CD14-positive monocyte (primary cell): ENCODE measurements at regions not wholly inside any gene's neighbourhood (a gene's known extent, or its start where the extent isn't known, plus 50 kb on each side); places are given as distances from the start of the nearest gene placed in this dataset.
"Not testable (repeated sequence)": the region's sequence is repeated elsewhere in the genome, so short reads cannot be mapped to it uniquely, and the experiment has no call there.

Experiments used
- DNase-seq, 3 donors: peaks; one replicate each; pipeline ENCODE4 v3.0.0-alpha.2; 2011 to 2022
- H2AFZ ChIP-seq: 2 replicates; pipeline ENCODE4 v1.6.0; 2012; ENCODE audit warnings: mild to moderate bottlenecking, low read depth, low read length, inconsistent platforms; ENCODE audit not compliant: insufficient read depth, poor library complexity, severe bottlenecking
- H3K27ac ChIP-seq, 2 donors: 1 replicate in 1 of 2; 2 replicates in 1 of 2; pipeline ENCODE4 v1.5.1; 2012 to 2013; ENCODE audit warnings: low read length in 2 of 2, control low read depth in 1 of 2, inconsistent platforms in 1 of 2, low read depth in 1 of 2, mild to moderate bottlenecking in 1 of 2
- H3K27me3 ChIP-seq, 2 donors: one replicate each; pipeline versions ENCODE4 v1.6.0 to v1.6.1; 2011 to 2013; ENCODE audit warnings: low read length in 2 of 2; ENCODE audit not compliant: control insufficient read depth in 2 of 2, insufficient read depth in 2 of 2
- H3K36me3 ChIP-seq, 2 donors: replicated peaks in 1 of 2; 1 replicate in 1 of 2; 2 replicates in 1 of 2; pipeline versions ENCODE4 v1.5.1 to v1.6.1; 2012 to 2013; ENCODE audit warnings: low read length in 2 of 2, control low read depth in 1 of 2, inconsistent platforms in 1 of 2, mild to moderate bottlenecking in 1 of 2; ENCODE audit not compliant: insufficient read depth in 2 of 2, control insufficient read depth in 1 of 2
- H3K4me1 ChIP-seq, 2 donors: 1 replicate in 1 of 2; 2 replicates in 1 of 2; pipeline versions ENCODE4 v1.5.1 to v1.6.1; 2012 to 2013; ENCODE audit warnings: low read length in 2 of 2, control low read depth in 1 of 2, inconsistent platforms in 1 of 2, mild to moderate bottlenecking in 1 of 2, moderate library complexity in 1 of 2; ENCODE audit not compliant: insufficient read depth in 2 of 2, control insufficient read depth in 1 of 2
- H3K4me2 ChIP-seq: replicated peaks from 2 replicates; pipeline ENCODE3; 2012; ENCODE audit warnings: low read length, moderate library complexity, mild to moderate bottlenecking; ENCODE audit not compliant: poor library complexity, severe bottlenecking; ENCODE audit errors: extremely low read depth
- H3K4me3 ChIP-seq, 3 experiments: fragments of 200-600 bp in 1 of 3; sonication (generic) in 1 of 3; replicated peaks in 1 of 3; 1 replicate in 2 of 3; 2 replicates in 1 of 3; pipeline ENCODE4 v1.5.1; 2011 to 2013; ENCODE audit warnings: low read length in 3 of 3, mild to moderate bottlenecking in 3 of 3, control low read depth in 2 of 3, low read depth in 2 of 3, inconsistent platforms in 1 of 3, moderate library complexity in 1 of 3
- H3K79me2 ChIP-seq: 2 replicates; pipeline ENCODE4 v1.6.0; 2012; ENCODE audit warnings: mild to moderate bottlenecking, control low read depth, inconsistent platforms, low read length, moderate library complexity; ENCODE audit not compliant: insufficient read depth
- H3K9ac ChIP-seq: 2 replicates; pipeline ENCODE4 v1.6.0; 2017; ENCODE audit warnings: low read length, mild to moderate bottlenecking; ENCODE audit not compliant: insufficient read depth, poor library complexity, severe bottlenecking
- H3K9me3 ChIP-seq, 2 donors: replicated peaks in 1 of 2; 1 replicate in 1 of 2; 2 replicates in 1 of 2; pipeline versions ENCODE4 v1.5.1 to v1.6.1; 2012 to 2013; ENCODE audit warnings: low read length in 2 of 2, control low read depth in 1 of 2; ENCODE audit not compliant: control insufficient read depth in 1 of 2, insufficient read depth in 1 of 2
- H4K20me1 ChIP-seq: 2 replicates; pipeline ENCODE4 v1.6.0; 2012; ENCODE audit warnings: mild to moderate bottlenecking, low read length, control low read depth, moderate library complexity; ENCODE audit not compliant: insufficient read depth
- H3K27ac Mint-ChIP-seq, 7 donors: one replicate each; pipeline ENCODE4 v1.8.0; 2020; ENCODE audit warnings: mild to moderate bottlenecking in 7 of 7, mixed read lengths in 7 of 7, moderate library complexity in 6 of 7, inconsistent platforms in 2 of 7
- H3K27me3 Mint-ChIP-seq, 3 donors: one replicate each; pipeline ENCODE4 v1.8.0; 2021 to 2022; ENCODE audit warnings: low read depth in 3 of 3, mild to moderate bottlenecking in 3 of 3, mixed read lengths in 3 of 3, moderate library complexity in 3 of 3, inconsistent platforms in 1 of 3
- H3K36me3 Mint-ChIP-seq, 2 donors: one replicate each; pipeline ENCODE4 v1.8.0; 2020; ENCODE audit warnings: mixed read lengths in 2 of 2, inconsistent platforms in 1 of 2, mild to moderate bottlenecking in 1 of 2
- H3K4me1 Mint-ChIP-seq: one replicate; pipeline ENCODE4 v1.8.0; 2020; ENCODE audit warnings: mild to moderate bottlenecking, mixed read lengths
- H3K4me3 Mint-ChIP-seq, 2 donors: one replicate each; pipeline ENCODE4 v1.8.0; 2020; ENCODE audit warnings: mild to moderate bottlenecking in 2 of 2, mixed read lengths in 2 of 2, moderate library complexity in 1 of 2
- H3K9me3 Mint-ChIP-seq, 7 donors: one replicate each; pipeline ENCODE4 v1.8.0; 2020 to 2022; ENCODE audit warnings: mixed read lengths in 7 of 7, mild to moderate bottlenecking in 6 of 7, moderate library complexity in 6 of 7, inconsistent platforms in 2 of 7
- WGBS: methylation state at CpG from one replicate; pipeline ENCODE4 v1.1.5; 2013; ENCODE audit warnings: missing lambda C conversion rate; ENCODE audit not compliant: insufficient coverage; 5-methylcytosine and 5-hydroxymethylcytosine counted together
- intact Hi-C, 2 donors: fragments of 100-400 bp; cut with micrococcal nuclease; formaldehyde crosslinking; loops; one replicate each; pipeline versions ENCODE4 v1.15.0 to v1.15.1; 2023
- TF ChIP-seq, protein P1 (sequence below): fragments of 200-600 bp; IDR thresholded peaks from one replicate; pipeline ENCODE4 v1.8.0; 2022; ENCODE audit warnings: antibody characterized with exemption, mild to moderate bottlenecking

DNA sequence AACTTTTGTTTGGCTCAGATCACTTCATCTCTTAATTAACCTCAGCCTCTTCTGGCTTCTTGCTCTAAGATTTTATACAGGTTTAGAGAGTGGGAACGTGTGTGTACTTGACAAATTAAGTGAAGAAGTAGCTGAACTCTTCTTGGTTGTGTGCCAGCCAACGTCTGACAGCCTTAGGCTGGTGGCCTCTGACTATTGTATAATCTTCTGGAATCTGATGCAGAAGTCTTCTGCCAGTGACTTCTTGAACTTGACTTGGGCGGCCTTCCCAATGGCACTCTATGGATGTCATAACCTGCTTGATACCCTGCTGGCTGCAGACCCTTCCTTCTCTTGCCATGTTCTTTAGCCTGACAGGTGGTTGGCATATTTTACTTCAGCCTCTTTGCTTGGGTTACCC is 660.5 kb downstream of the DOK5 start:
- Histone ChIP-seq H3K9ac (no peak overlapping the region), H3K4me1 (no peaks in the 10 kb centered on the region), H4K20me1 (no peaks in the 10 kb centered on the region), H3K4me2 (no peak overlapping the region), H2AFZ (no peak overlapping the region), H3K27ac (no peak overlapping the region), H3K9me3 (no peaks in the 10 kb centered on the region), H3K4me3 (no peak overlapping the region), H3K36me3 (no peaks in the 10 kb centered on the region), H3K79me2 (no peaks in the 10 kb centered on the region), H3K27me3 (no peaks in the 10 kb centered on the region)
- no peaks in the 10 kb centered on the region for H3K36me3 Mint-ChIP-seq
- TF ChIP-seq, protein P1, sequence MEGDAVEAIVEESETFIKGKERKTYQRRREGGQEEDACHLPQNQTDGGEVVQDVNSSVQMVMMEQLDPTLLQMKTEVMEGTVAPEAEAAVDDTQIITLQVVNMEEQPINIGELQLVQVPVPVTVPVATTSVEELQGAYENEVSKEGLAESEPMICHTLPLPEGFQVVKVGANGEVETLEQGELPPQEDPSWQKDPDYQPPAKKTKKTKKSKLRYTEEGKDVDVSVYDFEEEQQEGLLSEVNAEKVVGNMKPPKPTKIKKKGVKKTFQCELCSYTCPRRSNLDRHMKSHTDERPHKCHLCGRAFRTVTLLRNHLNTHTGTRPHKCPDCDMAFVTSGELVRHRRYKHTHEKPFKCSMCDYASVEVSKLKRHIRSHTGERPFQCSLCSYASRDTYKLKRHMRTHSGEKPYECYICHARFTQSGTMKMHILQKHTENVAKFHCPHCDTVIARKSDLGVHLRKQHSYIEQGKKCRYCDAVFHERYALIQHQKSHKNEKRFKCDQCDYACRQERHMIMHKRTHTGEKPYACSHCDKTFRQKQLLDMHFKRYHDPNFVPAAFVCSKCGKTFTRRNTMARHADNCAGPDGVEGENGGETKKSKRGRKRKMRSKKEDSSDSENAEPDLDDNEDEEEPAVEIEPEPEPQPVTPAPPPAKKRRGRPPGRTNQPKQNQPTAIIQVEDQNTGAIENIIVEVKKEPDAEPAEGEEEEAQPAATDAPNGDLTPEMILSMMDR: no peak
- no peak overlapping the region for H3K4me3 Mint-ChIP-seq
- peaks cover 0 to 7% (median 3%) of the 10 kb centered on the region in 7 donors for H3K9me3 Mint-ChIP-seq
- no peak overlapping the region for H3K27ac Mint-ChIP-seq
- 48% methylated on average over 3 of the region's 3 CpGs for WGBS
- H3K4me1 Mint-ChIP-seq: no peaks in the 10 kb centered on the region
- intact Hi-C loops: no loop called here
- peaks cover 0 to under 1% (median 0%) of the 10 kb centered on the region in 3 donors for H3K27me3 Mint-ChIP-seq
- no peak for DNase-seq

GRCh38 chr20:55132523-55132922 is 657.1 kb downstream of the DOK5 start:
- 92% methylated on average over 6 of the region's 7 CpGs for WGBS
- Histone ChIP-seq H3K36me3 (no peaks in the 10 kb centered on the region), H3K27me3 (no peaks in the 10 kb centered on the region), H2AFZ (no peak overlapping the region), H3K9ac (no peak overlapping the region), H3K4me1 (no peaks in the 10 kb centered on the region), H3K9me3 (no peaks in the 10 kb centered on the region), H3K79me2 (no peaks in the 10 kb centered on the region), H3K4me3 (no peak overlapping the region), H3K4me2 (no peak overlapping the region), H3K27ac (no peak overlapping the region), H4K20me1 (no peaks in the 10 kb centered on the region)
- intact Hi-C loops: no loop called here
- no peak overlapping the region for H3K27ac Mint-ChIP-seq
- H3K4me1 Mint-ChIP-seq: no peaks in the 10 kb centered on the region
- peaks cover 0 to 2% (median 0%) of the 10 kb centered on the region in 3 donors for H3K27me3 Mint-ChIP-seq
- no peak overlapping the region for H3K4me3 Mint-ChIP-seq
- H3K36me3 Mint-ChIP-seq: no peaks in the 10 kb centered on the region
- TF ChIP-seq, protein P1: no peak
- H3K9me3 Mint-ChIP-seq: peaks cover 0 to 7% (median 2%) of the 10 kb centered on the region in 7 donors
- no peak for DNase-seq

DNA sequence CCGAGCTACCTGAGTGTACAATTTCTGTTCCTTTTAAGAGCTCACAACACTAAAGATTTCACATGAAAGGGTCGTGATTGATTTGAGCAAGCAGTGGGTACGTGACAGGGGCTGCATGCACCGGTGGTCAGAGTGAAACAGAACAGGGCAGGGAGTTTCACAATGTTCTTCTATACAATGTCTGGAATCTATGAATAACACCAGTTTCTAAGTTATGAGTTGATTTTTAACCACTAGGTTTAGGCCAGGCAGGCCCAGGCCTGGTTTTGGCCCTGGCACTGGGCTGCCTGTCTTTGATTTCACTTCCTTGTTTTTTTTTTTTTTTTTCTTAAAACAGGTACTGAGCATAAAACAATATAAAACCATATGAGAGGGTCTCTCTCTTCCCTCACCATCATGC is 642.2 kb downstream of the DOK5 start:
- H2AFZ ChIP-seq, H3K9ac ChIP-seq, H4K20me1 ChIP-seq, H3K27ac ChIP-seq, DNase-seq, H3K4me3 ChIP-seq, H3K4me1 Mint-ChIP-seq, H3K79me2 ChIP-seq, H3K36me3 ChIP-seq, H3K4me3 Mint-ChIP-seq, intact Hi-C loops, H3K27ac Mint-ChIP-seq, H3K9me3 Mint-ChIP-seq, H3K4me2 ChIP-seq, H3K27me3 Mint-ChIP-seq, H3K36me3 Mint-ChIP-seq, H3K4me1 ChIP-seq, H3K9me3 ChIP-seq, H3K27me3 ChIP-seq: not testable (repeated sequence)
- no CpG with 5 or more reads among the region's 4 CpGs for WGBS
